Cerebellar nuclear complex (tissue), 1 donor: ENCODE measurements at regions not wholly inside any gene's neighbourhood (a gene's known extent, or its start where the extent isn't known, plus 50 kb on each side); places are given as distances from the start of the nearest gene placed in this dataset.
A peak's percentile ranks its signal among the peaks of the same experiment; 100 is the strongest.

Experiments
- DNase-seq, 2 experiments: peaks; one replicate each; lab custom pipeline; 2025; lab: John Stamatoyannopoulos, UW

DNA sequence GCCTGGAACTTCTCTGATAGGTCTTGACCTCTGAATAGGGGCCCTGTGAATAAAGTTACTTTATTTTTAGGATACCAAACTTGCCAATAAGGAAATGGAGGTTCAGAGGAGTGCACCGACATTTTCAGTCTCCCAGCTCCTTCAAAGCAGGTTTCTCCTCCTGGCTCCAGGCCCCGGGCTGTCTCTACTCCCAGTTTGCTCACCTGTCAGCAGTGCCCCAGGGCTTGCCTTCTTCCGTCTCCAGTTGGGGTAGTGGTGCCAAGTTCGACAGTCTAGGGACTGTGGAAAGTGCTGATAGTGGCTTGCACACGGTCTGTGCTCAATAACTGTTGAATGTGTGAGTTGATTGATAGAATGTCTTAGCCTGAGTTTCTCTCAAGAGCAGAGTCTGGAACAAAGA, 149.2 kb downstream of the ACTL8 start:
- no peak for DNase-seq

DNA sequence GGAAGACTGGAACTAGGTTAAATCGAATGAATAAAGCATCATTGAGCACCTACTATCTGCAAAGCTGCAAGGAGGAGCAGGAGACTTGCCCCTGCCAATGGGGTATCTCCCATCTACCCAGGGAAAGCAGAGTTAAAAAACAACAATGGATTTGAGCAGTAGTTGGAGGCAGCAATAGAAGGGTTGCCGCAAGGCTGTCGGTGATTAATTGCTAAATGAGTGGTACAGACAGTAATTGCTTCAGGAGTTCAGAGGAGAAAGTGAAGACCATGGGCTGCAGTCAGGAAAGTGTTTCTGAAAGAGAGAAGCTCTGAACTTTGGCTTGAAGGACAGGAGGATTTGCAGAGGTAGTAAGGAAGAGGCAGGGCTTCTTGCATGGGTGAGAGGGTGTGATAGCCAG, 152.9 kb downstream of the ACTL8 start:
- DNase-seq = no peak

DNA sequence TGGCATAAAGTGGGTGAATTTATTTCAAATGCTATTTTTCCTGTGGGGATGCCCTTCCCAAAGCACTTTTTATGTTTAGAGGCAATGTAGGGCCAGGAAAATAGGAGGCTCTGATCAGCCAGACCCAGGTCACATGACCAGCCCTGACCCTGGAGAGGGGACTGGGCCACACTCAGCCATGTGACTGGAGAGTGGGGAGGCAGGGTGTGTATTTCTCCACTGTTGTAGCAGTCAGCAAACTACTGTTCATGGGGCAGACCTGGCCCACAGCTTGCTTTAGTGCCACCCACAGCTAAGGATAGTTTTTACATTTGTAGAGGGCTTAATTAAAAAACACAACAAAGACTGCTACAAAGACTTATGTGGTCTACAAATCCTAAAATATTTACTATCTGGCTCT, 153.8 kb downstream of the ACTL8 start:
- no peak for DNase-seq

DNA sequence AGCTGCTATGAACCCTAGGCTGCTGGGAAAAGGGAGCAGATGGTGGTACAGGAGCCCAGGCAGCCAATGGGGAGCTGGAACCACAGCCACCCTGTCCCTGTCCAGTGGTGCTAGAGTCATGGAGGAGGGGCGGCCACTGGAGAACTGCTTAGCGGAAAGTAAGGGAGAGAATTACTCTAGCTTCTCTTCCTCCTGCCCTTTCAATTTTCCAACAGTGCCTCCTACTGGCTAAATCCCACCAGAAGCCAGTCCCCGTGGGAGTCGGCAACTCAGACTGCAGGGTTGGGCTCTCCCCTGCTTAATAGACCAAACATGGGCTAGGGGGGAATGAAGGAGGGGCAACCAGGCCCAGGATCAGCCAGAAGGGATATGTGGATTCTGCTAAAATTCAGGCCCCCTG, 154.5 kb downstream of the ACTL8 start:
- no peak for DNase-seq

DNA sequence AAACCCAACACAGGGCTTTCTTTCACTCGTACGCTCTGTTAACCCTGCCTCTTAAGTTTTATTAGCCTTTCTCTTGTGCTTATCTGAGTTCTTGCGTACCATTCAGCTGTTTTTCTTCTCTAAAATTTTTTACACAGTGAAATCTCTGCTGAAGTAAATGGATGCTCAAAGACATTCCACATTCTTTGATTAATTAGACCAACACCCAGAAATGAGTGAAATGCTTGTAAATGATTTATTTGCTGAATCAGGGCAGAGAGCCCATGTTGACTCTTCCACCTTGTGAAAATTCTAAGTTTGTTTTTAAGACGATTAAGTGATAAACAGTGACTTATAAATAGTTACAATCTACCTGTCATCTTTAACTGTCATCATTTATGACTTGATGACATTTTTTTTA, 156.7 kb downstream of the ACTL8 start:
- DNase-seq = no peak

DNA sequence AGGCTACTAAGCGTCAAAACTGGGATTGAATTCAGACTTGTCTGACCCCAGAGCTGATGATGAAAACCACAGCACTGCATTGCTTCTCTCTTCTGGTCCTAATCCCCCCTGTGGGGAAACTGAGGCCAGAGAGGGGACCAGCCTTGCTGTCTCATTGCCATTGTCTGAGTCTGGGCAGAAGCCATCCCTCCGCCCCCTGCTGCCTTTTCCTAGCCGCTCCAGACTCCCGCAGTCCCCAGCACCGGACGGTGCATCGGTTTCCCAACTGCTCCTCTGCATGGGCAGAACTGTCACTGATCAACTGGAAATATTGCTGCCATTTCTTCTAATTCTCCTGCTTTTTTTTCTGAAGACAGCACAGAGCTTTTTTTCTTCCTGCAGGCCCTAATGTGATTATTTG, 157.4 kb downstream of the ACTL8 start:
- DNase-seq = no peak

DNA sequence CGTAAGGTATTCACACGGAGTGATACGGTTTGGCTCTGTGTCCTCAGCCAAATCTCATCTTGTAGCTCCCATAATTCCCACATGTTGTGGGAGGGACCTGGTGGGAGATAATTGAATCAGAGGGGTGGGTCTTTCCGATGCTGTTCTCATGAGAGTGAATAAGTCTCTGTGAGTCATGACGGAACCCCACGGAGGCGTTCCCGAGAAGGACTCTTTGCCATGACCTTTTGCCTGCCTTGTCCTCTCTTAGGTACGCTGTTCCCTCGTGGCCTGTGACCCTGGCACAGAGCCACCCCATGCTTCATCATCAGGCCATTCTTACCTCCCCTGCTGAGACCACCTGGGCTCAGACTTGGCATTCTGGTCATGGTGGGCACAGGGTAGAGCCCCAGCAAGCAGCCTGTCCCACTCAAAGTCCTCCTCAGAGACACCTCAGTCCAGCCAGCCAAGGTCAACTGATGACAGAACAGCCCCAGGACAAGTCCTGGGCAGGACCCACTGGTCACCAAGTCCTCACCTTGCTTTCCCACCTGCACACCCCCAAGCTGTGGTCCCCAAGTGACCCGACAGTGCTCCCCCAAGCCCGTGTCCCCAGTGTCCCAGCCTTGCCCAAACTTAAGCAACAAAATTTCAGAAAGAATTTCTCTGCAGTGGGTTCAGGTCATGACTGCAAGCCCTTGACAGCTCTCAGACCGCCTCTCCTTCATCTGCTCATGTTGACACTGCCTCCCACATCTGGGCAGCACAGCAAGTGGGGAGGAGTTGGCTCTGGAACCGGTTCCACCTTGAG, 158.4 kb downstream of the ACTL8 start:
- DNase-seq = no peak

DNA sequence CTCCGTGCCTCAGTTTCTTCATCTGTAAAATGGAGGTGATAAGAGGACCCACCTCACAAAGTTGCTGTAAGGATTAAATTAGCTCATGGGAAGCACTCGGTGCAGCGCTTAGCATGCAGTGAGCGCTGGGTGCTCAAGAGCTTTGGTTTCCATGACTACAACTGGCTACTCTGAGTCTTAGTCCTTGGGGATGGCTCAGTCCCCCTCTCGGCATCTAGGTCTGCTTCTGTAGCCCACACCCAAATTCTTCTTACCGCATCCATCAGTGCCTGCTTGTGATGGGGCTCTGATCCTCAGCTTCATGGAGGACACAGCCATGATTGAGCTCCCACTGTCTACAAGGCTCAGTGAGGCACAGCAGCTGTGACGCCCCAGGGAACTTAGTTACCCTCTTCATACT, 159.0 kb downstream of the ACTL8 start:
- DNase-seq = no peak

DNA sequence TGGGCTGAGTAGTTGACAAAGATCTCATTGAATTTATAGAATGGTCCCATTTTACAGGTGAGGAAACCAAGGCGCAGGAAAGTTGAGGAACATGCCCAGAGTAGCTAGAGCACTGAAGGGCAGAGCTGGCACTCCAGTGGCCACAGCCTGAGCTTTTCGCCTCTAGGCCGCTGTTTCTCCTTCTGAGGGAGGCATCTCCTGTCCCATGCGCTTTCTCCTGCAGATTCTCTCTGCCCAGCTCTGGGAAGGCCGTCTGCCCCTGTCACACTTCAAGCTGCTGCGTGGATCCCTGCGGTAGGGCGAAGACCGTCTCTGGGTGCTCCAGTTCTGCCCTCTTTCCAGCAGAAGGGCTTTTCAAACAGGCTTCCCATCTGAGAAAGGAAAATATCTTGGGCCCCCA, 159.9 kb downstream of the ACTL8 start:
- no peak for DNase-seq

DNA sequence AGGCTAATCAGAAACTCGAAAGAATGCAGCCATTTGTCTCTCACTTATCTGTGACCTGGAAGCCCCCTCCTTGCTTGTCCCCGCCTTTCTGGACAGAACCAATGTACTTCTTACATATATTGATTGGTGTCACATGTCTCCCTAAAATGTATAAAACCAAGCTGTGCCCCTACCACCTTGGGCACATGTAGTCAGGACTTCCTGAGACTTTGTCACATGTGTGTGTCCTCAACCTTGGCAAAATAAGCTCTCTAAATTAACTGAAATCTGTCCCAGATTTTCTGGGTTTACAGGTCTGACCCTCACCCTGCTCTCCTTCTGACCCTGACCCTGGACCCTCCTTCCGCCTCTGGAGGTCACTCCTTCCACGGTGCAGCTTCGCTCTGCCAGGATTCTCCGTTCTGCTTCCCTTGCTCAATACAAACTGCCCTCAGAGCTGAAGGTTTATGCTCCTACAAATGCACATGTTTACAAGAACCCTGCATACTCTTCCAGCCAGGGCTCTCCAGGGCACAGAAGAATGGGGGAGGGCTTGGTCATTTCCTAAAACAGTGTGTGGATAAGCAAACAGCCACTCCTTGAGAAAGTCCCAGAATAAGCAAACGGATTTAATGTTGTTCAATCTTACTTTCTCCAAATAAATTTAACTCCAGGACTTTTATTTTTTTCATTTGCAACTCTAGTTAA, 160.5 kb downstream of the ACTL8 start:
- no peak for DNase-seq

DNA sequence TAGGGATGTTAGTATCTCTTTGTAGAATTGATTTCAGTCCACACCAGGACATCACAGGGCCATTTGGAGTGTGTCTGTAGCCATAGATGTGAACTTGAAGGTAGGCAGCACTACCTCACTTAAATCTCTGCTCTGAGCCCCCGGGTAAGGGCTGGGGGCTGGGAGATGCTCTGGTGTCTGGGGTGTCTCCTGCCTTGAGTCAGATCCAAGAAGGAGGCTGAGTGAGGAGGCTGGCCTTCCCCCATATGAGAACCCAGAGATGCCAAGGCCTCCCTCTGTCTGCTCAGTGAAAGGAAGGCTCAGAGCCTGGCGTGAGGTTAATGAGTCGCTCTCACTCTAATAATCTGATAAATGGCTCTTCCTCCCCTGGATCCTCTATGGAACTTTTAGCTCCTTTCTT, 161.6 kb downstream of the ACTL8 start:
- no peak for DNase-seq

DNA sequence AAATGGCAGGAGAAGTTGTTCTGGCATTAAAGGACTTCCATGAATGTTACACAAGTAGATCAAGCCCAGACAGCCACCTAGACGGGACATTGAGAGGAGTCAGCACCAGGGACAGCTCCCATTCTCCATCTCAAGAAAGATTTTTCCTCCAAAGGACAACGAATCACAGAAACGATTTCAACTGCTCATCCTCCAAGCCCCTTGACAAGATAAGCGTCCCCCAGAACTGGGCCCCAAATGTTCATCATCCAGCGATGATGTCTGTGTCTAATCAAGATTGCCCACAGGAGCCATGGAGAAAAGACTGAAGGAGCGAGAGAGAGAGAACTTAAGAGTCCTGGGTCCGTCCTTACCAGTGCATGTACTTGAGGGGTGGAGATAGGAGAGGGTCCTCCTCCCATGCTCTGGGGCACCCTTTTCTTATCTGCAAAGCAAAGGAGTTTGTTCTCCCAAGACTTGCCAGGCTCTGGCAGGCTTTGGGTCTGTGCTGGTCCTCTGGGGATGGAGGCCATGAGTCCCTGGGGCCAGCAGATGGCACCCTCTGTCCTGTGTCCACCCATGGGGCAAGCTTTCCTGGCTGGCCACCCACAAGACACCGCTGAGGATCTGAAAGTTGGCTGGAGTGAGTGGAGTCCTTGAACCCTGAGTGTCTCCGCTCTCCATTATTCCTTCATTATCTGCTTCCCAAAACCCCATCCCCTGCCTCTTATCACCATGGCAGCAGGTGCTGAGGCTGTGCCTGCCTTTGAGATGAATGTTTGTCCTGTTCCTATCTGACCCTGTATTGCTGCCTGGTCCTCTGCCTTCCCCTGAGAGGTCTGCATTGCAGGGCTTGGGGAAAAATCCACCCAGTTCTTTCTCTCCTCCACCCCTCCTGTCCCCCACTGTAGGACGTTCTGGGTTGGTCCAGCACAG, 164.6 kb downstream of the ACTL8 start:
- DNase-seq = peak in 1 of 2 experiments; percentile 22

DNA sequence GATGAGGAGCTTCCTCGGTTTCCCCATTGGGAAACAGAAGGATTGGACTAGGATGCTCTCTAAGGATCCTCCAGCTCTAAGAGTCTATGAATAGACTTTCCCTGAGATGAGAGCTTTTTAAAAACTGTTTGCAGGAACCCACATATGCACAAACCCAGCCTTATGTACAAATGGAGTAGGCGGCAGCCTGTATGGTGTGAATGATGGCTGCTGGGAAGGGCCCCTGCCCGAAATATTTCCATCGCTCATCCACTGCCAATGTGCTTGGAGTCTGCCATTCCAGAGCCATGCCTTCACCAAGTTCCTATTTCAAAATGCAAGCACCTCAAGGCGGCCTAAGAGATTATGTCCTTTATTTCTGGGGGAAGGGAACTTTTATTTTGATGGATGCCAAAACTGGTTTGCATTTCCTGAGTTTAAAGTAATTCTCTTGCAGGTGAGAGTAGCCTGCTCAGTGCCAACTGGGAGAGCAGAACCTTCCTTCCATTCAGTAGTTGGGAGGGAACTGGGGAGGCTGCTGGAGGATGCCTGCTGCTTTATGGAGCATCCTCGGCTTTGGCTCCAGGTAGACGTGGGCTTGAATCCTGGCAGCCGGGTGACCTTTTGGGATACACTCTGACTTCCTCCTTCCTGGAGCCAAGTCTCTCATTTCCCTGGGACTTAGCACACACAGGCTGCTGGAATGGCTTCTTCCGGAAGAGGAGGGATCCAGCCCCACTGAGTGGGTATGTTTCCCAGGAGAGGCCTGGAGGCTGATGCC, 165.9 kb downstream of the ACTL8 start:
- no peak for DNase-seq

DNA sequence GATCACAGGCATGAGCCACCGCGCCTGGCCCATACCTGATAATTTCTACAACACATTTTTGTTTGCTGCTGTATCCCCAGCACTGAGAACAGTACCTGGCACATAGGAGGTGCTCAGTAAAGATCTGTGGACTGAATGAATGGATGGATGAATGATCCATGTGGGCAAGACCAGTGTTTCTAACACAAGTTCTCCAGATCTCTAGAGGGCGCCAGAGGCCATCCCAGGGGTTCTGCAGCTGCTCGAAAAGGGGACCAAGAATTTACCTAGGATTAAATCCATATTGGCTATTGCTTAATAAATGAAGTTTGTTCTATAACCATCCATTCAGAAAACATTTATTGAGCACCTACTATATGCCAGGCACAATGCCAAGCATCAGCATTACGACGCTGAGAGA, 167.7 kb downstream of the ACTL8 start:
- no peak for DNase-seq

DNA sequence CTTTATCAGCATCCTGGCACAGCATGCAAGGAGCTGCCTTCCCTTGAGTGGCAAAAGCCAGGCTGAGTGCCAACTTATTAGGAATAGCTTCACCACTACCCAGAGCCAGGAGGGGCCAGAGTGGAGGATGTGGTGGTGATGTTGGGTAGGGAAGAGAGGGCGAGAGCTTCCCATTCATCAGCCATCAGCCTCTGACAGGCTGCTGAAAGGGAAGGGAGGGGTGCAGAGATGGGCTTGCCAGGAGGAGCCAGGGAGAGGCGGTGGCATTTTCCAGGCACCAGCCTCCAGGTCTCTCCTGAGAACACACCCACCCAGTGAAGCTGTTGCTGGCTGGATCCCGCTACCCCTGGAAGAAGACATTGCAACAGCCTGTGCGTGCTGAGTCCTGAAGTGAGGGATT, 168.5 kb downstream of the ACTL8 start:
- DNase-seq = no peak

DNA sequence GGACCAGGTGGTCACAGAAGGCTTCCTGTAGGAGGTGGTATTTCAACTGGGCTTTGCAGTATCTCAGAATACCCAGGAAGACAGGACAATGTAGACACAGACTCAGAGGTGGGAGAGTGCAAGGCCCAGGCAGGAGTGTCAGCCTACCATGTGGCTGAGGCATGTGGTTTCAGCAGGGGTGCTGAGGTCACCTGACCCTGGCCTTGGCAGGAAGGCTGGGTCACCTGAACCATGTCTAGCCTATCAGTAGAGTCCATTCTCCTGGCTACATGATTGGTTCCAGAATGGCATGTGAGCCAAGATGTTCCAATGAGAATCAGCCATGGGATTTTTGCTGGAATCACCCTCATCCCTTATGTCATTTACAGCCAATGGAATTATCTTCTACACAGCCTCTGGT, 169.4 kb downstream of the ACTL8 start:
- no peak for DNase-seq

DNA sequence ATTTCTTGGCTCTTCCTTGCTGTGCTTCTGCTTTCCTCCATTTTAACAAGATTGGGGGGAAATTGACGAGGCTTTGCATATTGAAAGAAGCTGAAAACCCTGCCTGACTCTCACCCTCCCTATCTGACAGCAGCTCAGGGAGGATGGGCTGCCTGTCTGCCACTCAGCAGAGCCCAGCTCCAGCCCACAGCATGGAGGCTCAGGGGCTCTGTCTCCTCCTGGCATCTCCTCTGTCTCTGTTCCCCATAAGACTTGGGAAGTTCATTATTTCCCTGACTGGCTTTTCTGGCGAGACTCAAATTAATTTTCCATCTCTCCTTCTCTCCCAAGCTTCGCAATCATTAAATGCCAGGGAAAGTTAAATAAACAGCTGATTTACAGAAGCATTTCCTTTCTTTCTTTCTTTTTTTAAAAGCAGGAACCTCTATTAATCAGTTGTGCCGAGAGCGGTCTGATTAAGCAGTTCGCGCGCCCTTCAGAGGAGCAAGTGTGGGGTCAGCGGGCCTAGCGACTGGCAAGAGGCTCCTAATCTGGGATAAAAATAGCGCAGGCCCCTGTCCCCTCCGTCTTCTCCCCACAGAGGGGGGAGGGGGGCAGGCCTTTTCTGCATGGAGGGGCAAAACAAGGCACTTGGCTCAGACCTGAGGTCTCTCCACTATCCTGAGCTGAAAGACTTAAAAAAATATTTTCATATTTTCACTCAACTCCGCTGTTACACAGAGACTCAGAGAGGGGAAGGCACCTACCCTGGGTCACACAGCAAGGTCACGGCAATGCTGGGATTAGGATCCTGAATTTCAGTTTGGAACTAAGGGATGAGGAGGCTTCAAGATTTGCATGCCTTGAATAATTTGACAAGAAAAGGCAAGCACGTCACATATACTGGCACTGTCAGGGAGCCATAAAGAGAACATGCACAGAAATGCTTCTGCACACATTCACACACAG, 170.4 kb downstream of the ACTL8 start:
- no peak for DNase-seq

DNA sequence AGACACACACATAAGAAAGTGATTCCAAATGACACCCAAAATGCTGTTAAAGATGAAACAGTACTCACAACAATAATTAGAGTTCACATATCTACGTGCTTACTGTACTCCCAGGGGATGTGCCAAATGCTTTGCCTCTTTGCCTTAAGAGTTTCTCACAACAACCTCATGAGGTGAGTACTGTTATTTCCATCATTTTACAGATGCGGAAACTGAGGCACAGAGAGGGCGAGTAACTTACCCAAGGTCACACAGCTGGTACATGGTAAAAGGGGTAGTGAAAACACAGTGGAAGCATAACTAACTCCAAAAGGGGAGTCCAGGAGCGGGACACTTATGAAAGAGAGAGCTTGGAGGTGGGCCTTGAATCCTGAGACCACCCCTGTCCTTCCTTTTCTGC, 171.8 kb downstream of the ACTL8 start:
- no peak for DNase-seq

DNA sequence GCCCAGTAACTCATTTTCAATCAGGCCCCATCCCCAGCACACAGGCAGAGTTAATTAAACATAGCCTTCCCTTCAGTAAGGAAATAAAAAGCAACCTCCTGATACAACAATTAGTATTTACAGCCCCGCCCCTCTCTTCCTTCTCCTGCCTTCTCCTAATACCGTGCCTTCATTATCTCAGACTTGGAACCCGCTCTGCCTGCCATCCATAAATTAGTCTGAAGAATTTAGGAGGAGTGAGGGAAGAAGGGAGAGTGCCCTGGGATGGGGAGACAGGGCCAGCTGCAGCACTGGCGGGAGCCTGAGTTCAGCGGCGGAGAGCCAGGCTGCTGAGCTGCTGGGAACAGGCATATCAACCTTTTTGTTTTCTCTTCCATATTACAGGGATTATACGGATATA, 172.8 kb downstream of the ACTL8 start:
- no peak for DNase-seq

DNA sequence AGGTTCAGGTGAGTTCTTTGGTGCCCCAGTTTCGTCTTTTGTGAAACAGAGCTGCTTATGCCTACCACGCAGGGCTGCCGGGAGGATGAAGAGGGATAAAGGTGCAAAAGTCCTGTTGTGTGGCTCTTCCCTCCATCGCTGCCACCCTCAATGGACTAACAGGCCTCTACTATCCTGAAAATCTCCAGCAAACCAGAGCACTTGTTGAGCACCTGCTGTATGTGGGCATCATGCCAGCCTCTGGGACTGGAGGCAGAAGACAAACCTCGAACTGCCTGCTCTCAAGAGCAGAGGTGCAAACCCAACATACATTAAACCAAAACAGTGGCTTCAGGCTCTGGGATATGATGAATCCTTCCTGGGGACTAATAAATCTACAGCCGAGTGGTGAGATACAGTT, 174.1 kb downstream of the ACTL8 start:
- DNase-seq = no peak

DNA sequence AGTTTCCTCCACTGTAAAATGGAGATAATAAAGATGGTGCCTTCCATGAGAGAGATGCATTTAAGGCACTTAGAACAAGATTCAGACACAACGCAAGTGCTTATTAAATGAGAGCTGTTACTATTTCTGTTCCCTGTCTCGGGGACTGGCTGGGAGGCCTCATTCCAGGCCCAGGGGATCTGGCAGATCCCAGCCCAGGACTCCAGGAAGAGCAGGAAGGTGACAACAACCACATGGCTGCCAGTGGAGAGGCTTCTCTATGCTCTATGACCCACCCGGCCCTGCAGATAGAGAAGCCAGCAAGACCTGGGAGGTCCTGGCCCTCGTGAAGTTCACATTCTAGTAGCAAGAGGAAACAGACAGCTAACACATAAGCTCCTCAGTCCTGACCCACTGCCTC, 175.5 kb downstream of the ACTL8 start:
- DNase-seq = no peak
